Colonic mucosa (tissue), 4 donors: ENCODE measurements at regions not wholly inside any gene's neighbourhood (a gene's known extent, or its start where the extent isn't known, plus 50 kb on each side); places are given as distances from the start of the nearest gene placed in this dataset.

Source experiments
- DNase-seq: peaks from one replicate; pipeline ENCODE4 v3.0.0-alpha.2; 2020
- H3K27ac ChIP-seq: fragments of 200-600 bp; one replicate; pipeline ENCODE4 v1.8.0; 2021
- H3K27me3 ChIP-seq: fragments of 200-600 bp; one replicate; pipeline ENCODE4 v1.8.0; 2021
- H3K36me3 ChIP-seq: fragments of 200-600 bp; one replicate; pipeline ENCODE4 v1.8.0; 2021
- H3K4me1 ChIP-seq: fragments of 200-600 bp; one replicate; pipeline ENCODE4 v1.8.0; 2021; ENCODE audit warnings: mild to moderate bottlenecking
- H3K4me3 ChIP-seq: fragments of 200-600 bp; one replicate; pipeline ENCODE4 v1.8.0; 2021
- H3K9ac ChIP-seq, 2 donors: one replicate each; pipeline ENCODE4 v1.7.0; 2013; ENCODE audit warnings: control low read depth in 2 of 2, low read depth in 2 of 2, low read length in 2 of 2
- H3K9me3 ChIP-seq: fragments of 200-600 bp; one replicate; pipeline ENCODE4 v1.8.0; 2021
- intact Hi-C: fragments of 100-400 bp; cut with DNase I; formaldehyde crosslinking; loops from one replicate; pipeline ENCODE4 v1.14.1; 2022
- TF ChIP-seq, protein P1 (sequence below): fragments of 200-600 bp; IDR thresholded peaks from one replicate; pipeline ENCODE4 v1.8.0; 2022; ENCODE audit warnings: antibody characterized with exemption, mild to moderate bottlenecking
- donor health status: healthy.
- donor health status: DM: no; HTN: no; CAD: no.
- donor health status: DM: no; HTN: no; CAD: no.

DNA sequence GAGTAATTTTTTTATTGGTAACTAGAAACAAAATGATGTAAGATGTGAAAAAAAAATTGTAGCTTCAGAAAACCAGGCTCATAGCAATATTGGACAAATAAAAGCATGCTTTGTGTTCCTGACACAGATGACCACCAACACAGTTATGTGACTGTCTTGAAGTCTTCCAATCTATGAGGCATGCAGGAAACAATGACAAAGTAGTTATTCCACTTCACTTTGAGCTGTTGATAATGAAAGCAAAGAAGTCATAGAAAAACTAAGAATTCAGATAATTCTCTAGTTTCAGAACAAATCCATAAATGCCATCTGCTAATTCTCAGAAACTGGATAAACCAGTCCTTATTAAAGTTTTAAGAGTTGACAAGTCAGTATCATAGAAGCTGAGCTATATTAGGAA, 378.4 kb upstream of the SEMA3D start:
- Histone ChIP-seq H3K27me3 (no peaks in the 10 kb centered on the region), H3K27ac (no peak overlapping the region), H3K4me3 (no peak overlapping the region), H3K36me3 (no peaks in the 10 kb centered on the region), H3K9ac (no peak overlapping the region), H3K9me3 (no peaks in the 10 kb centered on the region), H3K4me1 (no peaks in the 10 kb centered on the region)
- DNase-seq = no peak
- intact Hi-C loops = no loop called here
- TF ChIP-seq, protein P1, sequence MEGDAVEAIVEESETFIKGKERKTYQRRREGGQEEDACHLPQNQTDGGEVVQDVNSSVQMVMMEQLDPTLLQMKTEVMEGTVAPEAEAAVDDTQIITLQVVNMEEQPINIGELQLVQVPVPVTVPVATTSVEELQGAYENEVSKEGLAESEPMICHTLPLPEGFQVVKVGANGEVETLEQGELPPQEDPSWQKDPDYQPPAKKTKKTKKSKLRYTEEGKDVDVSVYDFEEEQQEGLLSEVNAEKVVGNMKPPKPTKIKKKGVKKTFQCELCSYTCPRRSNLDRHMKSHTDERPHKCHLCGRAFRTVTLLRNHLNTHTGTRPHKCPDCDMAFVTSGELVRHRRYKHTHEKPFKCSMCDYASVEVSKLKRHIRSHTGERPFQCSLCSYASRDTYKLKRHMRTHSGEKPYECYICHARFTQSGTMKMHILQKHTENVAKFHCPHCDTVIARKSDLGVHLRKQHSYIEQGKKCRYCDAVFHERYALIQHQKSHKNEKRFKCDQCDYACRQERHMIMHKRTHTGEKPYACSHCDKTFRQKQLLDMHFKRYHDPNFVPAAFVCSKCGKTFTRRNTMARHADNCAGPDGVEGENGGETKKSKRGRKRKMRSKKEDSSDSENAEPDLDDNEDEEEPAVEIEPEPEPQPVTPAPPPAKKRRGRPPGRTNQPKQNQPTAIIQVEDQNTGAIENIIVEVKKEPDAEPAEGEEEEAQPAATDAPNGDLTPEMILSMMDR = no peak

DNA sequence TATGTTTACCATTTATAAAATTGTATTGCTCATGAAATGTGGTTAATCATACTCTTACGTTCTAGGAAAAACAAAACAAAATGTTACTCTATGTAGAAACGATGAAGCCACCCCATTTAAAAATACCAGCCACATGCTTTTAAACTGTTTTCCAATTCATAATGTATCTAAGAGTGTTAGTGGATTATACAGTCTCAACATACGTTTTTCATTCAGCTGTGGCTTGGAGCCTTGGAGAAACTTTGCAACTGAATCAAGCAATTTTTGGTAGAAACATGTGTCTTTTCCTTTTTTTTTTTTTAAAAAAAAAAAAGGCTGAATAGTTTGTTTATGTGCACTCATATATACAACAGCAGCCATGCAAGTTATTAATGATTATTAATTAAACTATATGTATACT, 378.0 kb upstream of the SEMA3D start:
- Histone ChIP-seq H3K9me3 (no peaks in the 10 kb centered on the region), H3K27me3 (no peaks in the 10 kb centered on the region), H3K27ac (no peak overlapping the region), H3K4me1 (no peaks in the 10 kb centered on the region), H3K9ac (no peak overlapping the region), H3K4me3 (no peak overlapping the region), H3K36me3 (no peaks in the 10 kb centered on the region)
- TF ChIP-seq, protein P1 = no peak
- DNase-seq = no peak
- intact Hi-C loops = no loop called here

DNA sequence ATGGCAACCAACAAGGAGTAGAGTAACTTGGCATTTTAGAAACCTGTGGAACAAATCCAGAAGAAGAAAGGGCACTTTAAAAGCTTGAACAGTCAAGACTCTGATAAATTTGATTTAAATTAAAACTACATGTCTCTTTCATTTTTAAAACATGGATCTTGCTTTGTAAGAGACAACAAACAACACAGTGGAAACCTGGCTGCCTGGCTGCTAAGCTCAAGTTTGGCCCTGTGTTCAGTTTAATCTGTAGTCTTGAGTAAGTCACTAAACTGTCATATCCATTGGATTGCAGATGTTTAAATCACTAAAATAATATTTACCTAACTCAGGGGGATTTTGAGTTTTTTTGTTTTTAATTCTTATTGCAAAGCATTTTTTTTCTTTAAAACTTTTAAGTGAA, 374.9 kb upstream of the SEMA3D start:
- no peaks in the 10 kb centered on the region for H3K9me3 ChIP-seq
- intact Hi-C loops = no loop called here
- no peak for DNase-seq
- H3K9ac ChIP-seq = no peak overlapping the region
- H3K36me3 ChIP-seq = no peaks in the 10 kb centered on the region
- no peak overlapping the region for H3K27ac ChIP-seq
- H3K4me1 ChIP-seq = no peaks in the 10 kb centered on the region
- no peak overlapping the region for H3K4me3 ChIP-seq
- TF ChIP-seq, protein P1 = no peak
- no peaks in the 10 kb centered on the region for H3K27me3 ChIP-seq

DNA sequence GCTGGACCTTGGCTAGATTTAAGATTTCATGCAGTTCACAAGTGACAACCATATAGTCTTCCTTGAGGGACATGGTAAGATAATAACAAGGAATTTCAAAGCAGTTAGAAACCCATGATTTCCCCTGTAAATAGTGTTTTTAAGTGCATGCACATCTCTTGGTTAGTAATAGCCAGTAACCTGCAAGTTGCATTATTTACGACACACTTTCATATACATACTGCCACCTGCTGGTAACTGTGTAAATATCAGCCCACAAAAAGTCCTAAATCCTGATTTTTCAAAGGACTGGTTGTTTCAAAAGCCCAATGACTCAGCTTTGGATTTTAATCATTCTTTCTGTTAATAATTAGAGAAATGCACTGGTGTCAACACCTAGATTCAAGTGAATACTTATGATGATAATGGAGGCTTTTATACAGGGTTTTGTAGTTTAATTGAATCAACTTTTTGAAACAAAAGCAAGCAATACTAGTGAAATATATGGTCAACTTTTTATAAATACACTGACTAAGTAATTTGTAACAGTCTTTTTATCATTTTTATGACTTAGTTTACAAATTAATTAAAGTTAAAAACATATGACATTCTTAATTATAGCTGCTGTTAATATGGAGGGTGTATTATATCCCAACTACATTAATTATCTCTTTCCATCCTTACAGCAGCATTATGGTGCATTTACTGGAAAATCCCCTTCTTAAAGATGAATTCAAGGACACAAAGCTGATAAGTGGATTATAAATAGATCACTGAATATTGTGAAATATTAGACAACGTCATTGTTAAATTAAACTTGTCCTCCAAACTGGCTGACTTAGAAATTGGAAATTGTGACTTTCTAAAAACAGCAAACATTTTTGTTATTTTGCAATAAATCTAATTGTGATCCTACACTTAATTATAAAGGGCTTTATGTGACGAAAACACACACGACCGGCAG, 367.7 kb upstream of the SEMA3D start:
- peak; percentile 20 for DNase-seq
- no peaks in the 10 kb centered on the region for H3K4me1 ChIP-seq
- H3K9me3 ChIP-seq = no peaks in the 10 kb centered on the region
- no peak overlapping the region for H3K4me3 ChIP-seq
- H3K9ac ChIP-seq = no peak overlapping the region
- no peaks in the 10 kb centered on the region for H3K27me3 ChIP-seq
- TF ChIP-seq, protein P1 = peak; percentile 63
- intact Hi-C loops = loop anchor here (5.0 kb wide), 1 partner anchor 512 kb away; no protein-coding TSS in a partner anchor
- H3K27ac ChIP-seq = no peak overlapping the region
- no peaks in the 10 kb centered on the region for H3K36me3 ChIP-seq

DNA sequence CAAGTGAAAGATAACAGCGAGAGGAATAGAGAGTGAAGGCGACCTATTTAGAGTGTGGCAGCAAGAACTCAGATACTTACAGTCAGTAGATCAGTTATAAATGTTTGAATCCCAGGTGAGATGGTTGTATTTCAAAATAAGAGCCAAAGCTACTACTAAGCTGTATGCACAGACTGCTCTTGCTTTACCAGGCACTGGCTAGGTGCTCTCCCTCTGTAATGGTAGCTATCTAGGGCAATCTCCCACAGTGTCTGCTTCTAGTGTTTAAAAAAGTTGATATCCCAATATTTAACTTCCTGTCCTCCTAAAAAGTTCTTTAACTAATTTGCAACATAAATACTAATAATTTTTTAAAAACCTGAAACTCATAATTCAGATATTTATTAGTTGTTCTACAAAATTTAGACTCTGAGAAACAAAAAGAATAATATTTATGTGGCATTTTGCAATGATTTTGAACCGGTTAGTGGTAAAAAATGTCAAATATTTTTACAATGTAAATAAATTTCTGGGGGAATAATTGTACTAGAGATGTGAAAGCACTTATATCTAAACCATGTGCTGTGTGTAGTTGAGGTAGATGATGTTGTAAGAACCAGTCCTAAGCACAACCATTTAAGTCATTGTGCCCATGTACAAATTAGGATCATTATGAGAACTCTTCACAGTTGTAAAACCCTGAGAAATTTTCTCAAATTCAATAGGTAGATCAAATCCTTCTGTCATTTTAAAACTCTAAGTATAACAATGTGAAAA, 349.3 kb upstream of the SEMA3D start:
- no peaks in the 10 kb centered on the region for H3K4me1 ChIP-seq
- intact Hi-C loops = no loop called here
- no peak overlapping the region for H3K4me3 ChIP-seq
- H3K27me3 ChIP-seq = no peaks in the 10 kb centered on the region
- no peaks in the 10 kb centered on the region for H3K36me3 ChIP-seq
- TF ChIP-seq, protein P1 = no peak
- H3K9me3 ChIP-seq = no peaks in the 10 kb centered on the region
- no peak for DNase-seq
- H3K9ac ChIP-seq = no peak overlapping the region
- H3K27ac ChIP-seq = no peak overlapping the region
